Thoracic aorta (tissue), 2 donors: ENCODE measurements at regions not wholly inside any gene's neighbourhood (a gene's known extent, or its start where the extent isn't known, plus 50 kb on each side); places are given as distances from the start of the nearest gene placed in this dataset.

ENCODE experiments used
- ATAC-seq: fragments of 150-250 bp; one replicate; pipeline ENCODE4 v1.8.0; 2017; ENCODE audit warnings: low read depth; ENCODE audit not compliant: insufficient number of reproducible peaks, low FRiP score
- DNase-seq: peaks from one replicate; pipeline ENCODE4 v3.0.0-alpha.2; 2020; ENCODE audit warnings: low spot score
- H3K27ac ChIP-seq, 2 donors: fragments of 200-600 bp; sonication (generic); 1 replicate in 1 of 2; 2 replicates in 1 of 2; pipeline ENCODE4 v1.5.1; 2016; ENCODE audit warnings: mild to moderate bottlenecking in 2 of 2, moderate library complexity in 2 of 2
- H3K27me3 ChIP-seq: fragments of 200-600 bp; sonication (generic); replicated peaks from 2 replicates; pipeline ENCODE4 v1.6.0; 2016; ENCODE audit warnings: mild to moderate bottlenecking; ENCODE audit not compliant: insufficient read depth
- H3K36me3 ChIP-seq: fragments of 200-600 bp; sonication (generic); one replicate; pipeline ENCODE4 v1.5.1; 2016
- H3K4me1 ChIP-seq, 2 donors: fragments of 200-600 bp; sonication (generic); 1 replicate in 1 of 2; 2 replicates in 1 of 2; pipeline versions ENCODE4 v1.5.1 to v1.6.0; 2016; ENCODE audit warnings: low read depth in 2 of 2, mild to moderate bottlenecking in 1 of 2; ENCODE audit not compliant: control insufficient read depth in 1 of 2
- H3K4me3 ChIP-seq: fragments of 200-600 bp; sonication (generic); 2 replicates; pipeline ENCODE4 v1.5.1; 2016; ENCODE audit warnings: mild to moderate bottlenecking
- H3K9me3 ChIP-seq: fragments of 200-600 bp; sonication (generic); 2 replicates; pipeline ENCODE4 v1.5.1; 2016
- CTCF ChIP-seq: fragments of 200-600 bp; sonication (generic); IDR thresholded peaks from one replicate; pipeline ENCODE4 v1.5.1; 2019; ENCODE audit warnings: antibody characterized with exemption

- Histone ChIP-seq H3K27me3 (no peaks in the 10 kb centered on the region), H3K36me3 (no peaks in the 10 kb centered on the region), H3K27ac (no peak overlapping the region), H3K4me1 (no peaks in the 10 kb centered on the region), H3K4me3 (no peak overlapping the region), H3K9me3 (no peaks in the 10 kb centered on the region)
- no peak for TF ChIP-seq CTCF
- ATAC-seq (no peak), DNase-seq (no peak)
These were observed 156.2 kb downstream of the MELK start for GRCh38 chr9:36728651-36729520.

GRCh38 chr9:36729906-36730305, 157.2 kb downstream of the MELK start:
- TF ChIP-seq CTCF: no peak
- DNase-seq (no peak), ATAC-seq (no peak)
- Histone ChIP-seq H3K36me3 (no peaks in the 10 kb centered on the region), H3K4me3 (no peak overlapping the region), H3K4me1 (no peaks in the 10 kb centered on the region), H3K27ac (no peak overlapping the region), H3K27me3 (no peaks in the 10 kb centered on the region), H3K9me3 (no peaks in the 10 kb centered on the region)

GRCh38 chr9:36730414-36730813, 157.7 kb downstream of the MELK start:
- no peak overlapping the region for H3K4me3 ChIP-seq
- TF ChIP-seq CTCF: no peak
- ATAC-seq (no peak), DNase-seq (no peak)
- no peaks in the 10 kb centered on the region for H3K27me3 ChIP-seq
- H3K36me3 ChIP-seq: no peaks in the 10 kb centered on the region
- no peak overlapping the region for H3K27ac ChIP-seq
- H3K4me1 ChIP-seq: no peaks in the 10 kb centered on the region
- no peaks in the 10 kb centered on the region for H3K9me3 ChIP-seq

- TF ChIP-seq CTCF: no peak
- ATAC-seq: no peak
These were observed 158.6 kb downstream of the MELK start for GRCh38 chr9:36731068-36731956.

GRCh38 chr9:36734737-36735136, 162.0 kb downstream of the MELK start:
- no peak for ATAC-seq
- TF ChIP-seq CTCF: no peak
- DNase-seq: no peak

More at GRCh38 chr9:36731068-36731956, 158.6 kb downstream of the MELK start:
- Histone ChIP-seq H3K9me3 (no peaks in the 10 kb centered on the region), H3K27ac (no peak overlapping the region), H3K4me3 (no peak overlapping the region), H3K4me1 (no peaks in the 10 kb centered on the region), H3K36me3 (no peaks in the 10 kb centered on the region), H3K27me3 (no peaks in the 10 kb centered on the region)
- no peak for DNase-seq

More at GRCh38 chr9:36734737-36735136, 162.0 kb downstream of the MELK start:
- H3K4me3 ChIP-seq: no peak overlapping the region
- H3K27me3 ChIP-seq: no peaks in the 10 kb centered on the region
- no peaks in the 10 kb centered on the region for H3K9me3 ChIP-seq
- H3K4me1 ChIP-seq: no peaks in the 10 kb centered on the region
- no peak overlapping the region for H3K27ac ChIP-seq
- no peaks in the 10 kb centered on the region for H3K36me3 ChIP-seq
